Vagina (tissue), 2 donors: ENCODE measurements at regions not wholly inside any gene's neighbourhood (a gene's known extent, or its start where the extent isn't known, plus 50 kb on each side); places are given as distances from the start of the nearest gene placed in this dataset.

Source experiments
- POLR2A ChIP-seq, 2 donors: fragments of 450-650 bp; IDR thresholded peaks; one replicate each; pipeline ENCODE4 v1.6.1; 2017; ENCODE audit warnings: antibody characterized with exemption in 2 of 2, mild to moderate bottlenecking in 2 of 2, moderate library complexity in 2 of 2
- POLR2AphosphoS5 ChIP-seq, 2 donors: sonication (generic); formaldehyde crosslinking; IDR thresholded peaks; one replicate each; pipeline ENCODE4 v1.9.0; 2017; ENCODE audit warnings: antibody characterized with exemption in 2 of 2, mild to moderate bottlenecking in 2 of 2, low read depth in 1 of 2; ENCODE audit not compliant: insufficient read depth in 1 of 2
- TF ChIP-seq, protein P1 (sequence below), 3 experiments: fragments of 450-650 bp in 2 of 3; fragments of 200-600 bp in 1 of 3; sonication (generic) in 1 of 3; IDR thresholded peaks; one replicate each; pipeline ENCODE4 v1.5.1; 2017 to 2019; ENCODE audit warnings: antibody characterized with exemption in 3 of 3, mild to moderate bottlenecking in 2 of 3, moderate library complexity in 2 of 3

DNA sequence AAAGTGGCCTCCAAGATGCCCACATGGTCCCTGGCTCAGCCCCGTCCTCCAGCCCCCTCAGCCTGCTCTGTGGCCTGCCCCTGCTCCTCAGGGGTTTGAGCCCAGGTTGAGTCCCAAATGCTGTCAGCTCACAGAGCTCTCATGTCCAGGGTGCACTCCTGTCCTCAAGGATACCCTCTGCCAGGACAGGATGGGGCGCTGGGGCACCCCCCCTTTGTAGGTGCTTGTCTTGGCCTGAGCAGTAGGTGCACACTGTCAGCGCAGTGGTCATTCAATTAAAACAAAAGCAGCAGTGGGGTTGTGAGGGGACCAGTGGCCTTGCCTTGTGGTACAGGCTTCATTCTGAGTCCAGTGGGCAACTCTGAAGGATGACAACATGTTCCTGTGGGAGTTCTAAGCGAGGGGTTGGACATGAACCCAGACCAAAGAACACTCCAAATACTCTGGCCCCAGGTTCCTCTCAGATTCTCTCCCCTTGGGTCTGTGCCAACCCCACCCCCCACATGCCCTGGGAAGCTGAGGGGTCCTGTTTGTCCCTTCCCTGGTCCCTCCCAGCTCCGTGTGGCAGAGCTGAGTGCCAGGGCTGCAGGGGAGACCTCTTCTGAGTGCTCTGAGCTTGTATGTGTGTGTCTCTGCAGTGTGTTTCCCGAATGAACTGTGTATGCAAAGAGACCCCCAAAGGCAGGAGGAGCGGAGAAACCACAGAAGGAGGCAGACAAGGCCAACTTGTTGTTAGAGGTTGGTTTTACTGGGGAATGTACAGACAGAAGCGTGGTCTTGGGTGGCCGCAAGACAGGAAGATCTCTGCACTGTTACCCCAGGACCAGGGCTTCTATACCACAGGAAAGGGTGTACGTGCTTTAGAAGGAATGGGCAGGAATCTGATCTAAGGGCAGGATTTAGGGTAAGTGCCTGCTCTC is 155.6 kb upstream of the HS6ST1 start:
- TF ChIP-seq, protein P1, sequence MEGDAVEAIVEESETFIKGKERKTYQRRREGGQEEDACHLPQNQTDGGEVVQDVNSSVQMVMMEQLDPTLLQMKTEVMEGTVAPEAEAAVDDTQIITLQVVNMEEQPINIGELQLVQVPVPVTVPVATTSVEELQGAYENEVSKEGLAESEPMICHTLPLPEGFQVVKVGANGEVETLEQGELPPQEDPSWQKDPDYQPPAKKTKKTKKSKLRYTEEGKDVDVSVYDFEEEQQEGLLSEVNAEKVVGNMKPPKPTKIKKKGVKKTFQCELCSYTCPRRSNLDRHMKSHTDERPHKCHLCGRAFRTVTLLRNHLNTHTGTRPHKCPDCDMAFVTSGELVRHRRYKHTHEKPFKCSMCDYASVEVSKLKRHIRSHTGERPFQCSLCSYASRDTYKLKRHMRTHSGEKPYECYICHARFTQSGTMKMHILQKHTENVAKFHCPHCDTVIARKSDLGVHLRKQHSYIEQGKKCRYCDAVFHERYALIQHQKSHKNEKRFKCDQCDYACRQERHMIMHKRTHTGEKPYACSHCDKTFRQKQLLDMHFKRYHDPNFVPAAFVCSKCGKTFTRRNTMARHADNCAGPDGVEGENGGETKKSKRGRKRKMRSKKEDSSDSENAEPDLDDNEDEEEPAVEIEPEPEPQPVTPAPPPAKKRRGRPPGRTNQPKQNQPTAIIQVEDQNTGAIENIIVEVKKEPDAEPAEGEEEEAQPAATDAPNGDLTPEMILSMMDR (IDR thresholded peaks at IDR 0.05): no peak
- TF ChIP-seq POLR2A (IDR thresholded peaks at IDR 0.05) (no peak), POLR2AphosphoS5 (IDR thresholded peaks at IDR 0.05; ENCODE audit: insufficient read depth in 1 of 2, low read depth in 1 of 2) (no peak)
